Posterior vena cava (tissue), 2 donors: ENCODE measurements at regions not wholly inside any gene's neighbourhood (a gene's known extent, or its start where the extent isn't known, plus 50 kb on each side); places are given as distances from the start of the nearest gene placed in this dataset.
"Not testable (repeated sequence)": the region's sequence is repeated elsewhere in the genome, so short reads cannot be mapped to it uniquely, and the experiment has no call there.

Experiments
- DNase-seq: peaks from one replicate; pipeline ENCODE4 v3.0.0-alpha.2; 2020; ENCODE audit warnings: low spot score
- intact Hi-C, 2 donors: fragments of 100-400 bp; cut with DNase I; formaldehyde crosslinking; loops; one replicate each; pipeline versions ENCODE4 v1.14.1 to v1.14.2; 2022 to 2023
- donor health status: DM: yes; HTN: yes; CAD: no.
- donor health status: DM: yes; HTN: yes; CAD: no.

- intact Hi-C loops, result no loop called here
- no peak for DNase-seq
Measured at GRCh38 chr20:53672484-53673129, 79.0 kb upstream of the ZNF217 start.

DNA sequence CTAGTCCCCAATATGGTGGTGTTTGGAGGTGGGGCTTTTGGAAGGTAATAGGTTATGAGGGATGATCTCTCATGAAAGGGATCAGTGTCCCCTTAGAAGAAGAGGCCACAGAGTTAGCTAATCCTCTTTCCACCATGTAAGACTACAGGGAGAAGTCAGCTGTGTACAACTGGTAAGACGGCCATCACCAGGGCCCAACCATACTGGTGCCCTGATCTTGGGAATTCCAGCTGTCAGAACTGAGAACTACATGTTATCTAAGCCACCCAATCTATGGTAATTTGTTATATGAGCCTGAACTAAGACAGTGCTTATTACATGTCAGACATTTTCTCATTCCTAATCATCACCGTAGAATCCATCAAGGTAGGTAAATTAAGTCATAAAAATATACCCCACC is 77.7 kb upstream of the ZNF217 start:
- intact Hi-C loops, result no loop called here
- DNase-seq, result no peak

DNA sequence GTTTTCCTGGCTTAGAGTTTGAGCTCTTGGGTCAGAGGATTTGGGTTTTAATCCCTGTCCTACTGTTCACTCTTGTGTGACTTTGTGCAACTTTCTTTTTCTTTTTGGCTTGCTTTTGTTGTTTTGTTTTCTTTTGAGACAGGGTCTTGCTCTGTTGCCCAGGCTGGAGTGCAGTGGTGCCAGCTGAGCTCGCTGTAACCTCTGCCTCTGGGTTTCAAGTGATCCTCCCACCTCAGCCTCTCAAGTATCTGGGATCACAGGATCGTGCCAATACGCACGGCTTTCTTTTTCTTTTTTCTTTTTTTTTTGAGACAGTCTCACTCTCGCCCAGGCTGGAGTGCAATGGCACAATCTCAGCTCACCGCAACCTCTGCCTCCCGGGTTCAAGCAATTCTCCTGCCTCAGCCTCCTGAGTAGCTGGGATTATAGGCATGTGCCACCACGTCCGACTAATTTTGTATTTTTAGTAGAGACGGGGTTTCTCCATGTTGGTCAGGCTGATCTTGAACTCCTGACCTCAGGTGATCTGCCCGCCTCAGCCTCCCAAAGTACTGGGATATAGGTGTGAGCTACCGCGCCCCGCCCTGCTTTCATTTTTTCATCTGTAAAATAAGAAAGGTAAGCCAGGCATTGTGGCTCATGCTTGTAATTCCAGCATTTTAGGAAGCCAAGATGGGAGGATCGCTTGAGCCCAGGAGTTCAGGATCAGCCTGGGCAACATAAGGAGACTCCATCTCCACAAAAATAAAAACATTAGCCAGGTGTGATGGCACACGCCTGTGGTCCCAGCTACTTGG is 76.1 kb upstream of the ZNF217 start:
- DNase-seq, intact Hi-C loops: not testable (repeated sequence)

DNA sequence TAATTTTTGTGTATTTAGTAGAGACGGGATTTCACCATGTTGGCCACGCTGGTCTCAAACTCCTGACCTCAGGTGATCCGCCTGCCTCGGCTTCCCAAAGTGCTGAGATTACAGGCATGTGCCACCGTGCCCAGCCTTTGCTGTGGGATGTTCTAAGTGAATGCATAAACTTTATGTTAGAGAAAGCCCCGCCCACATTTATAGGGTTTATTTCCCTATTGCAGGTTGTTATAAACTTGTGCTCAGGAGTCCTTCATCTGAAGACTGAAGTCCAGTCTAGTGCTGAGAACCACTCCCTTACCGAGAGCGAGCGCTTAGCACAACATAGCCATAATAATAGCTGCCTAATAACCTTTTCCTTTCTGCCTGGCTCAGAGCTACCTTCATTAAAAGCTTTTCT is 75.4 kb upstream of the ZNF217 start:
- no peak for DNase-seq
- intact Hi-C loops, result no loop called here

- no peak for DNase-seq
- intact Hi-C loops, result no loop called here
Measured at GRCh38 chr20:53666144-53666543, 72.5 kb upstream of the ZNF217 start.

DNA sequence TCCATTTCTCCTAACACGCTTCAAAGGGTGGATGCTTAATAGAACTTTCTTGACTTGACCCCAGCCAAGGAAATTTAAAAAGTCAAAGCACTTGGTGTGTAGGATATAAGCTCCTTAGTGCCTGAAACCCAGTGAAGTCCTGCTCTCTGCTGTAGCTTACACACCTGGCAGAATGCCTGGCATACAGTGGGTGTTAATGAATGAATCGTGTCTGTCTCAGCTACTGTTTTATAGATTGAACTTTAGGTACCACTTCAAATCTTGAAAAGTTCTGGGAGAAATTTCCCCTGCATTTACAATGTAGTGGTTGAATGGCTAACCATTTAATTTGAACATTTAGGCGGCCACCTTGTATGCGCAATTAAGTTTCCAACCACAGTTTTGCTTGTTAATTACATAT is 70.5 kb upstream of the ZNF217 start:
- DNase-seq, result no peak
- intact Hi-C loops, result no loop called here

- DNase-seq, intact Hi-C loops: not testable (repeated sequence)
Measured at GRCh38 chr20:53663521-53663920, 69.9 kb upstream of the ZNF217 start.

- intact Hi-C loops, result no loop called here
Measured at GRCh38 chr20:53662595-53662994, 69.0 kb upstream of the ZNF217 start.

GRCh38 chr20:53660947-53661381 is 67.3 kb upstream of the ZNF217 start:
- no peak for DNase-seq
- intact Hi-C loops, result no loop called here

More at GRCh38 chr20:53662595-53662994, 69.0 kb upstream of the ZNF217 start:
- DNase-seq, result no peak

GRCh38 chr20:53660078-53660909 is 66.7 kb upstream of the ZNF217 start:
- intact Hi-C loops, result no loop called here
- DNase-seq, result peak; percentile 84

GRCh38 chr20:53658973-53659372 is 65.3 kb upstream of the ZNF217 start:
- no peak for DNase-seq
- intact Hi-C loops, result no loop called here

GRCh38 chr20:53658322-53658721 is 64.7 kb upstream of the ZNF217 start:
- DNase-seq, result no peak
- intact Hi-C loops, result no loop called here

GRCh38 chr20:53657732-53658131 is 64.1 kb upstream of the ZNF217 start:
- DNase-seq, result no peak
- intact Hi-C loops, result no loop called here

DNA sequence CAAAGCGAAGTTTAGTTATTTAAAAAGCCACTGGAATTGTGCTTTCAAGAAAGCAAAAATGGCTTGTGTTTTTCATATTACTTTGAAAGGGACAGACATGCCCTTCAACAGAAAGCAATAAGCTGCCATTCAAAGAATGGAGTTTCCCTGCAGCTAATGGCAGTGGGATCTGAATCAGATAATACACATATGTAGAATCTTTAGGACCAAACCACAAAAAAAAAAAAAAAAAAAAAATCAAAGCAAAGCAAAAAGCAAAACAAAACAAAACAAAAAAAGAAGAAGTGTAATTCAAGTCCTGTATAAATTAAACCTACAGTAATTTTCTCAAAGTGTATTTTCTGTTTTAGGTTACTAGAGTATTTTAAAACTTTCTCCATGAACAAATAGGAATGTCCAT is 63.6 kb upstream of the ZNF217 start:
- intact Hi-C loops, result no loop called here
- no peak for DNase-seq

DNA sequence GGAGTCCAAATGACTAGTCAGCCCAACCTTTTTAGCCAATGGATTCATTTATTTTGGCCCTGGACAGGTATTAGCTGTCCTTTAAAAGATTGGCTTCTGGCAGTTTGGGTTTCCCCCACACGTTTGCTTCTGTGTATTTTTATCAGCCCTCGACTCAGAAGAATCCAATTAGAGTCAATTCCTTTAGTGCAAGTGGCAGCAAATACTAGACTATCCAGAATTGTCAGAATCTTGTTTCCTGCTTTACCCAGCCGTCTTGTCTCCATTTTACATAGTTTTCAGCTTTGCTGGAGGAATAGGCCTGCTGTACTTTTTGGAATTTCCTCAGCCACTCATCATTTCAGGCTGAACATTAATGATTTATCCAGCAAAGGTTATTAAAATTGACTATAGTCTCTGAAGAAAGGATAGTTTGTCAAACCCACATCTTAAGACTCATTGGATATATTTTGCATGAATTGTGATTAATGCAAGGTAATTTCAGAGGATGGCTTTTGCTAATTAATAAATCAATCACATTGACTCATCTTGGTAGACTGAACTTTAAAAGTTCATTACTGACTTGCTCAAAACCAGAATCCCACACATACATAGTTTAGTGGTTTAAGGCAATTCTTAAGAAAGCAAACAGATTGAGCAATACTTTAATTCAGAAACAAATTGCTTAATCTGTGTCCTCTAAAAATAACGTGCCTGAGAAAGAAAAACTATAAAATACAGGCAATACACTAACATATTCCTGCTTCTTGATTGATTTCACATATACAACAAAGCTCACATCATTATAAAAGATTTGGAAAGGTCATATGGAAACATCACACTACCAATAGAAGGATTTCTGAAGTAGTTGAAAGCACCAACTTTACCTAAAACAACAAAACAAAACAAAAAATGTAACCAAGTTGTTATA is 62.9 kb upstream of the ZNF217 start:
- intact Hi-C loops, result no loop called here
- DNase-seq, result no peak

DNA sequence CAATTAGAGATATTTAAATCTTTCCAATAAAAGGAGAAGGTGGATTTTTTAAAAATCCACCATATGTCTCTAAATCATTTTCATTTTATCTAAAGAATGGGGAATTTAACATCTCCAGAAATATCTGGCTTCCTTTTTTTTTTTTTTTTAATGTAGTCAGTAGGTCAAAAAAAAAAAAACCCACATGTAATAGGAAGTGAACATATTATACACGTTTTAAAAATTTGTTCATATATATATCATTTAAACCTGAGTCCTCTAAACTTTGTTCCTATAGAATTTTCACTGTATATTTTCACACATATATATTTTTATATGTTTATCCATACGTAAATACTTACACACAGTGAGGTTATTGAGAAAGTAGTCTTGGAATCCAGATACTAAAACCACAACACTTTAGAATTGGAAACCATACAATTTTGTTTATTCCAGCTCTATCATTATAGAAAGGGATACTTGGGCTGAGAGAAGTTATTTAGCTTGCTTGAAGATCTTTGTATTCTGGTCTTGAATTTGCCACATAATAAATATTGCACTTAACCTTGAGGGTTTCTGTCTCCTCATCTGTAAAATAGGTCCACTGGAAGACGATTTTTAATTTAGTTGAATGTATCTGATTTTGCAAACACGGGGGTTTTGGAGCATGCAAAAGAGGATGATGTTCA is 62.1 kb upstream of the ZNF217 start:
- intact Hi-C loops, result no loop called here
- DNase-seq, result no peak

- intact Hi-C loops, result no loop called here
- no peak for DNase-seq
Measured at GRCh38 chr20:53654932-53655624, 61.4 kb upstream of the ZNF217 start.

GRCh38 chr20:53654521-53654920 is 60.9 kb upstream of the ZNF217 start:
- intact Hi-C loops, DNase-seq: not testable (repeated sequence)
